ENCODE measurements at regions not wholly inside any gene's neighbourhood (a gene's known extent, or its start where the extent isn't known, plus 50 kb on each side); places are given as distances from the start of the nearest gene placed in this dataset.

DNA sequence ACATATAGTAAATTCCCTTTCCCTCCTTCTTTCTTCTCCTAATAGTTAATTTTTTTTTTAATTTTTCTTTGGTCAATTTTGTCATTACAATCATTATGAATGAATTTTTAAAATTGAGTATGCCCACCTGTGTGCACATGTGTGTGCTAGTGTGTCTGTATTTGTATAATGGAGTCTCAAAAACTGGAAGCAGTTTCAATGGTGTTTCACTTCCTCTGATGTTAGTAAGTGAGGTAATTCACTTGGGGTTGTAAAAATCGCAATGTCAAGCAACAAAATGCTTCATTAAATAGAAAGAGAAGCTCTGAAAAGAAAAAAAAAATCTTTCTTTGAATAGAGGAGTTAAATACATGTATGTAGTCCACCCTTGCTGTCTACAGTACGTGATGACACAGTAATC, 1467.6 kb upstream of the NUDT12 start:
- no peak for DNase-seq (ENCODE audit: low read depth)

DNA sequence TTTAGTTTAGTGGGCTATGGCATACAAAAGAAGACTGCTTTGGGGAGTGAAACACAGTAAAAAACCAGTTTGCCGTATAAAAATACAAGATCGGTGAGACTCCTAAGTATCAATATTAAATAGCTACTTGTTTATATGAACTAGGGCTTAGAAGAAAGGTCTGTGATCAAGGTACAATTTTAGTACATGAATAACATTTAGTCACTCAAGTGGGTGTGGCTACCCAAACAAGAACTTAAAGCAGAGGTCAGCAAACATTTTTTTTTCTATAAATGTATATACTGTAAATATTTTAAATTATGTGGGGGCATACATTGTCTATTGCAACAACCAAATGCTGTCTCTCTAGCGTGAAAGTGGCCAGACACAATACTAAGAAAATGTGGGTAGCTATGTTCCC, 1452.5 kb upstream of the NUDT12 start:
- DNase-seq (ENCODE audit: low read depth) = no peak

DNA sequence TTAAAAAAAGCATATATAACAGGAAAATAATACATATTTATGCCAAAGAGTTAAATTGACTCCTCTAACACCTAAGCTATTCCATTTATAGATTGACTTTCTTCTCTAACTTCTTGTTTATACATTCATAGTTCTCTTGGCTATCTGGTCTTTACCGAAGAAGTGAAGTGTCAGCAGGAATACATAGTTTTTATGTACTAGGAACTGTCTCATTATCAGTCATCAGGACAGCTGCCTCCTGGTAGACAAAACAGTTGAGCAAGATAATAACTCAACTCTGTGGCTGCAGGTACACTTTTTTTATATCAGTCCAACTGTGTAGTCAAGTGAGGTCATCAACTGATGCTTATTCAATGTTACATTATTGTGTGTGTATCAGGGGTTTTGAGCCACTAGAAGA, 1436.0 kb upstream of the NUDT12 start:
- DNase-seq (ENCODE audit: low read depth) = no peak

- no peak for DNase-seq (ENCODE audit: low read depth)
These were observed 1435.6 kb upstream of the NUDT12 start for GRCh38 chr5:104998169-104998568.

- no peak for DNase-seq (ENCODE audit: low read depth)
These were observed 1424.5 kb upstream of the NUDT12 start for GRCh38 chr5:104987074-104987473.

DNA sequence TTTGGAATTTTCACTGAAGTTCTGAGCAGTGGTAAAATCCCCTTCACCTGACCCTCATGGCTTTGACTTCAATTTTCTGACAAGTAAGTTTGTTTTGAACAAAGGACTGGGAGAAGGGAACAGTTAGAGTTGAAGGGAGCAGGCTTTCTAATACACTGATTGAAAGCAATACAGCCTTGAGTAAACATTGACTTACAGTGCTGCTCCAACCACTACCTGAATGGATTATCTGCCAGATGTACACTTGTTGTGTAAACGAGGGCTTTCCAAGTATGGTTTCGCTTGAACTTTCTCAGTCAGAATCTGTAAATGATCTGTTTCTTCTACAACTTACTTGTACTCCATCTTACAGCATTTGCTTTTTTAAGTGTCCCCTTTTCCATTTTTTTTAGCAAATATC, 1414.9 kb upstream of the NUDT12 start:
- DNase-seq (ENCODE audit: low read depth) = no peak

DNA sequence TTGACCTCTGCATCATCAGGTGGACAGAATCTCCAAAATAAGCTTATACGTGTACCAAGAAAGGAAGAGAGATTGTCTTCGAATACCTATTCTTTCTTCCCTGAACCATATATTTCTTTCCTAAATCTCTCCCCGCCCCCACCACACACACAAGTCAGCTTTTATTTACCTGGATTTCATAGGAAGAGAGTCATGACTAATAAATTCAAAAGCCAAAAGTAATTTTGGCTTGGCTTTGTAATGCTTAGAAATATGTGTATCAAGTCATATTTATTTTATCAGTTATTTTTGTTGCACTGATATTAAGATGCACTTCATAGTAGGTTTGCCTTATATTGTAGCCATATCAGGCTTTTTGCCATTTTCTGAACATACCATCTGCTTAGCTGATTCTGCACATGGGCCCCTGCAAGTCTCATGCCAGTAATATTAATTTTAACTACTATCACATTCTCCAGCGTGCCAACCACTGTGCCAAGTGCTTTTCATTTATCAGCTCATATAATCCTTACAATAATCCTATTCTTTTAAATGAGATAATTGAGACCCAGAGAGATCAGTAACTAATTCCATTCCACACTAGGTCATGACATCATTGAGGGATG, 1405.3 kb upstream of the NUDT12 start:
- no peak for DNase-seq (ENCODE audit: low read depth)

GRCh38 chr5:104965006-104965405, 1402.4 kb upstream of the NUDT12 start:
- DNase-seq (ENCODE audit: low read depth) = no peak

DNA sequence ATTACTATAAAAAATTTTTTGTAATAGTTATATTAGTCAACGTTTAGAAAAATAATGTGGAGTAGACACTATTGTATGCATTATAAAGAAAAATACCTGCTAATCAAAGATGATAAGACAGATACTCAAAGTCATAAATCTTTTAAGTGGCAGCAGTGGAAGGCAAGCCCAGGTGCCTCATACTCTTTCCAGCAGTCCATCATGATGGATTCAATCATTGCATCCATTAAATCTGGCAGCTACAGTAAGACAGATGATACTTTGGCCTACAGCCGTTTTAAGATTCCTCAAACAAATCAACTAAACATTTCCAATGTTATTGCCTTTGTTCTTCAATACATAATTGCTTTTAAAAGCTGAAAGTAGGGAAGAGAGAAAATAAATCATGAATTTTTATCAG, 1392.9 kb upstream of the NUDT12 start:
- no peak for DNase-seq (ENCODE audit: low read depth)

DNA sequence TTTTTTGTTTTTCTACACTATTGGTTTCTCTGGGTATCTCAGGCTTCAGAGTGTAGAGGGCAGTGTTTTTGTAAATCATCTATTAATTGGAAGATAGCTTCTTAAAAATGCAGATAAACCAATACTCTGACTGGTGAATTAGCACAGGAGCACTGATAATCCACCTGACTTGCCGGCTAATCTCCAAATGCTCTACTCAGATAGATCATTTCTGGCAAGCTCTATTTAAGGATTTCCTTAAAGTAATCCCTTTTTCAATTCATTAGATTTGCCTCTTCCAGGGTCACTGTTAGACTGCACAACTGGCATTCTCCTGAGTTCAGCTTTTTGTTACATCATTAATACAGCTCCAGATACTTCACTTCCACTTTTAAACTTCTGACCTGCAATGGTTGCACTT, 1390.3 kb upstream of the NUDT12 start:
- DNase-seq (ENCODE audit: low read depth) = no peak

GRCh38 chr5:104951829-104952228, 1389.2 kb upstream of the NUDT12 start:
- no peak for DNase-seq (ENCODE audit: low read depth)

DNA sequence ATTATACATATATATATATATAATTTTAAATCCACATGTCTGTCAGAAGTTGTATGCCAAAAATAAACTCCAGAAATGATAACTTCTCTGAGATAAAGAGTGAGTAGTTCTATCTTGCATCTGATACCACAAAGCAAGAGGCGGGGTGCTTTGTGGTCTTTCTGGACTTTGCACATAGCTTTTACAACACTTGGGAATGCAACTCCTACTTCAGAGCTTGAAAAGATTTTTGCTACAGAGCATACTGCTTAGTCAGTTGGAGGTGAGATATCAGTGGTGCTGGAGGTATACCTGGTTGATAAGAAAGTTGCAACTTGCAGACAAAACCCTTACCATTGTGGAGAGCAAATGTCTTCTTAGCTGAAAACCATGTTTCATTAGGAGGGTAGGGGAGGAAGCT, 1384.5 kb upstream of the NUDT12 start:
- no peak for DNase-seq (ENCODE audit: low read depth)

DNA sequence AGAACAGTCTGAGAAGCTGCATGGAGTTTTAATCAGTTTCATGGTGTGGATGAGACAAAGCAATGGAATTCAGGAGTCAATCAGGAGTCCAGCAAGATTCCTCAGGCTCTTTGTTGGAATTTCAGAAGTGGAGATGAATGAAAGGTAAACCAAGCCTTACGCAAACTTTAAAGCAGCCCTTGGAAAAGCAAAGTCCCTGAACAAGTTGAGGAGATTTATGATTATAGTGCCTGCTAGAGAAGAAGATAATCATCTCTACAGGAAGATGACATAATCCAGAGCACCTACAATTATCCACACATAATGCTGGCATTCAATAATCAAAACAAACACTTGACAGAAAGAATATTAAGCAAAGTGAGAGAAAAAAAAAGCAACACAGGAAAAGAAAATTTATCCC, 1380.1 kb upstream of the NUDT12 start:
- no peak for DNase-seq (ENCODE audit: low read depth)

DNA sequence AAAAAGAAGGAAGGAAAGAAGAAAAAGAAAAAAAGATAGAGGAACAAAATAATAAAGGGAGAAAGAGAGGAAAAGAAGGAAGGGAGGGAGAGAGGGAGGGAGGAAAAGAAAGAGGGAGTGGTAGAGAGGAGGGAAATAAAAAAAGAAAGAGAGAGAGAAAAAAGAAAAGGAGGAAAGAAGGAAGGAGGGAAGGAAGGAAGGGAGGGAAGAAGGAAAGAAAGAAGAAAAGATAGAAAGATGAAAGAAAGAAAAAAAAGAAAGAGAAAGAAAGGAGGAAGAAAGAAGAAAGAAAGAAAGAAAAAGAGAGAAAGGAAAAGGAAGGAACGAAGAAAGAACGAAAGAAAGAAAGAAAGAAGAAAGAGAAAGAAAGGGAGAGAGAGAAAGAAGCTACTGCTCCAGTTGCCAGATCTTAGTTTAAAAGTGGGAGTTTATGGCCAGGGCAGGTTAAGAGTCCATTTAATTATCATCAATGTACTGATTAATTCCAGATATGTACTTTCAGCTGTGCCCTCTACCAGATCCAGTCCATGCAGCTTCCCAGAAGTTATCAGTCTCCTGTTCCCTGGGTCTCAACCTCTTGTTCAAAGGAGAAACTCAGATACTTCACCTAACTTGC, 1378.5 kb upstream of the NUDT12 start:
- no peak for DNase-seq (ENCODE audit: low read depth)

- no peak for DNase-seq (ENCODE audit: low read depth)
These were observed 1375.0 kb upstream of the NUDT12 start for GRCh38 chr5:104937598-104937997.

- no peak for DNase-seq (ENCODE audit: low read depth)
These were observed 1369.8 kb upstream of the NUDT12 start for GRCh38 chr5:104932431-104932830.

- DNase-seq (ENCODE audit: low read depth) = no peak
These were observed 1366.4 kb upstream of the NUDT12 start for GRCh38 chr5:104928906-104929520.

- DNase-seq (ENCODE audit: low read depth) = no peak
These were observed 1352.6 kb upstream of the NUDT12 start for GRCh38 chr5:104915226-104915625.

DNA sequence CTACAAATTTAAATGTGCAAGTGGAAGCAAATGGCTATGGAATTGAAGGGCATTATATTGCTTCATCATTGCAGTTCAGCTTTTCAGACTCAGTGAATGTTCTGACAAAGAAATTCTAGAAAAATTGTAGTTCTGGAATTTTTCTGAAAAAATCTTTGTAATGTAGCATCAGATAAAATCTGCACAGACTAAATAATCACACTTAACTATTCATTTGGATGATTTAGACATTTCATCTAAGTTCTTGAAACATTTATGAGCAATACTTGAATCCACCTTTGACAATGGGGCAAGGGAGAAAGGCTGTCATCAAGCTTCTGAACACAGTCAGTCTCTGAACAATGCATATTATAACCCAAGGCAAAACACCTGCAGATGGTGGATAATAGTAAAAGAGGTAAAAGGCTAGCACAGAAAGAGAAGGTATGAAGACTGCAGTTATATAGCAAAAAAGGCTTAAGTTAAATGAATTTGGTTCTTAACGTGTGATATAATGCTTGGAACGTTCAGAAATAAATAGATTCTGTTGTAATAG, 1352.0 kb upstream of the NUDT12 start:
- DNase-seq (ENCODE audit: low read depth) = no peak

DNA sequence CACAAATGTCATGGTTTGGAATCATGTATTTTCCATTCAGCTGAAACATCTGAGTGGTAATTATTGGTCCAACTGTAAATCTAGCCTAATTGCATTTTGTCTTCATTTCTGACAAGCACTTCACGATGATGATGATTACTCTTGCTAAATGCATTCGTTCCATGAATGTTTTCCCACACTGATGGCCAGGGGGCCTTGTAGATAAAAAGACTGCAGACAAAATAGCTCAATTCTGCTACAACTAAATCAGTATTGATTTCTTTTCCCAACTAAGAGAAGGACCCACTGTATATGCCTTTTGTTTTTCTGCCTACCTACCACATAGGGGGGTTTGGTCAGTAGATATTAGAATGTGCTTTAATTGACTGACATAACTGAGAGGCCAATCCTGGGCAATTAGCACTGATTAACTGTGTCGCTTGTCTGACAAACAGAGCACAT, 1351.3 kb upstream of the NUDT12 start:
- no peak for DNase-seq (ENCODE audit: low read depth)

DNA sequence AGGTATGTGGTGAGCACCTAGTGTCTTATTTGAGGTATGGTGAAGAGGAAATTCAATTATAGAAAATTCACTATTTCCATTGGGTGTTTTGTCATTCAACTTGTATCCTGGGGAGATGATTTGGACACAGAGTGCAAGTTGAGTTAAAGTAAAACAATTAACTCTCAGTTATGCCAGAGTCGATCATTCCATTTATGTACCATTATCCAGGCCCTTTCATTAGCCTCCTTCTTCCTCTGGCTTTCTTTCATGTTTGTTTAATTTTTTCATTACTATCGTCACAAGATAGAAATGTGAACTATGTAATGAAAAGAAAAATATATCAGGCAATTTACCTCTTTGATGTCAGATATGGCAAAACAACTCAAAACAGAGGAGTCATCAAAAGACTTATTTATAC, 1347.2 kb upstream of the NUDT12 start:
- no peak for DNase-seq (ENCODE audit: low read depth)

DNA sequence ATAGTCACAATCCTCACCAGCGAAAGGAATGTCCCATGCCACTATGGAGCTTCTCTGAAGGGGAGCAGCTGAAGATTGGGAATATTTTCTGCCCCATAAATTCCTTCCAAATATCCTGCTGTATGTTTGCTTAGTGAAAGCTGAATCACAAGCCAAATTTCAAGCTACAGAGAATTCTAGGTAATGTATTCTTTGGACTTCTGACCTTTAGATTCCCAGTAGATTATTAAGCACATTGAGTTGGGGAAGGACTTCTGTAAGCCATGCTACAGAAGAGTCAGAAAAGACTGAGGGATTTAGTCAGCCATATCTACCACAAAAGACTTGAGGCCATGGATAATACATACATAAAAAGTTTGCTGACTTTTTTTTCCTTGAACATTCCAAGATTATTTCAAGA, 1342.0 kb upstream of the NUDT12 start:
- no peak for DNase-seq (ENCODE audit: low read depth)

GRCh38 chr5:104903941-104904340, 1341.4 kb upstream of the NUDT12 start:
- no peak for DNase-seq (ENCODE audit: low read depth)

DNA sequence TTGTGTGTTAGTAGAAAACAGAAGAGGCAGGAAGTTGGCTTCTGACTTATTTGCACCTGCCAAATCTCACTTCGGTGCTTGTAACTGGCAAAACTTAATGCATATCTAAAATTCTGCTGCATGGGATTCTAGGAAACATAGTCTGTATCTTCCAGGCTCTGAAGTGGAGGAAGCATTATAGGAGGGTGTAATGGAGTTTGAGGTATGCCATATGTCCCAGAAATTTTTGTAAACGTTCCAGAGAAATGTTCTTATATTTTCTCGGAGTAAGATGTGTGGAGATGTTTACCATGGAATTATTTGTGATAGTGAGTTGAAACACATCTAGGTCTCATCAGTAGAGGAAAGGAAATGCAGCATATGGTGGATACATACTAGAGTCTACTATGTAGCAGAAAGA, 1329.0 kb upstream of the NUDT12 start:
- no peak for DNase-seq (ENCODE audit: low read depth)
